Stomach (tissue), 4 donors: ENCODE measurements at regions not wholly inside any gene's neighbourhood (a gene's known extent, or its start where the extent isn't known, plus 50 kb on each side); places are given as distances from the start of the nearest gene placed in this dataset.

Source experiments
- CTCF ChIP-seq, 7 experiments: fragments of 450-650 bp in 4 of 7; fragments of 200-600 bp in 3 of 7; sonication (generic) in 3 of 7; IDR thresholded peaks; one replicate each; pipeline ENCODE4 v1.5.1; 2016 to 2019; ENCODE audit warnings: antibody characterized with exemption in 7 of 7, control low read depth in 2 of 7, mild to moderate bottlenecking in 1 of 7
- EP300 ChIP-seq: sonication (generic); formaldehyde crosslinking; IDR thresholded peaks from one replicate; pipeline ENCODE4 v1.6.1; 2017; ENCODE audit warnings: antibody characterized with exemption
- POLR2A ChIP-seq, 4 donors: fragments of 450-650 bp; IDR thresholded peaks; one replicate each; pipeline ENCODE4 v1.6.1; 2016; ENCODE audit warnings: antibody characterized with exemption in 4 of 4, control low read depth in 2 of 4, mild to moderate bottlenecking in 1 of 4, moderate library complexity in 1 of 4

- TF ChIP-seq POLR2A (IDR thresholded peaks at IDR 0.05): no peak
- TF ChIP-seq CTCF (IDR thresholded peaks at IDR 0.05): no peak
- no peak for TF ChIP-seq EP300
These were observed 281.6 kb upstream of the ZMIZ1 start for GRCh38 chr10:78787125-78787524.
